OCI-LY7 (cell line): ENCODE measurements at regions not wholly inside any gene's neighbourhood (a gene's known extent, or its start where the extent isn't known, plus 50 kb on each side); places are given as distances from the start of the nearest gene placed in this dataset.

Experiments
- BruUV-seq: library from RNA; stranded (reverse); fragments of 400-500 nt; replicated peaks from 2 replicates; lab custom pipeline; 2021; lab: Mats Ljungman, UMichigan
- CTCF ChIA-PET: fragments of 300-600 bp; sonication (Branson Sonifier 250); formaldehyde crosslinking; loops from one replicate; lab custom pipeline; 2022; ENCODE audit warnings: antibody characterized with exemption; ENCODE audit not compliant: unreplicated experiment; lab: Charles Lee
- POLR2A ChIA-PET: fragments of 300-600 bp; sonication (Branson Sonifier 250); formaldehyde crosslinking; loops from one replicate; lab custom pipeline; 2022; ENCODE audit warnings: antibody characterized with exemption; lab: Charles Lee
- DNase-seq: peaks from one replicate; pipeline ENCODE4 v3.0.0-alpha.2; 2015; ENCODE audit warnings: low spot score
- H2AFZ ChIP-seq: fragments of 200-600 bp; sonication (generic), shearing (Covaris generic); 2 replicates; pipeline ENCODE4 v1.6.1; 2014; ENCODE audit warnings: mild to moderate bottlenecking, antibody characterized with exemption, low read length, moderate library complexity
- H3K27ac ChIP-seq: fragments of 200-600 bp; sonication (generic); 2 replicates; pipeline ENCODE4 v1.5.1; 2014; ENCODE audit warnings: mixed run types, low read depth, mild to moderate bottlenecking, moderate library complexity, low read length, inconsistent platforms; ENCODE audit not compliant: poor library complexity, severe bottlenecking
- H3K36me3 ChIP-seq: fragments of 200-600 bp; sonication (generic); 2 replicates; pipeline ENCODE4 v1.6.1; 2014; ENCODE audit warnings: mild to moderate bottlenecking, antibody characterized with exemption, low read length, moderate library complexity, mixed read lengths; ENCODE audit not compliant: insufficient read depth
- H3K4me1 ChIP-seq: fragments of 200-600 bp; sonication (generic); 2 replicates; pipeline ENCODE4 v1.5.1; 2014; ENCODE audit warnings: mild to moderate bottlenecking, low read length; ENCODE audit not compliant: insufficient read depth, poor library complexity, severe bottlenecking
- H3K4me2 ChIP-seq: fragments of 200-600 bp; sonication (generic); 2 replicates; pipeline ENCODE4 v1.6.1; 2014; ENCODE audit warnings: mild to moderate bottlenecking, low read length
- H3K4me3 ChIP-seq: fragments of 200-600 bp; sonication (generic); 2 replicates; pipeline ENCODE4 v1.5.1; 2014; ENCODE audit warnings: mild to moderate bottlenecking, low read depth, low read length; ENCODE audit not compliant: poor library complexity, severe bottlenecking
- H3K79me2 ChIP-seq: fragments of 200-600 bp; sonication (generic); 2 replicates; pipeline ENCODE4 v1.6.1; 2016; ENCODE audit warnings: low read depth, mild to moderate bottlenecking, low read length, moderate library complexity, mixed read lengths; ENCODE audit not compliant: insufficient read depth
- H3K9me2 ChIP-seq: fragments of 200-600 bp; sonication (generic); 2 replicates; pipeline ENCODE4 v1.6.1; 2016; ENCODE audit warnings: mild to moderate bottlenecking, low read length, mixed read lengths; ENCODE audit not compliant: insufficient read depth
- H3K9me3 ChIP-seq: fragments of 200-600 bp; sonication (generic); 2 replicates; pipeline ENCODE4 v1.6.1; 2014; ENCODE audit warnings: mild to moderate bottlenecking, mixed run types, low read length, mixed read lengths
- H4K20me1 ChIP-seq: fragments of 200-600 bp; sonication (generic); 2 replicates; pipeline ENCODE4 v1.6.1; 2014; ENCODE audit warnings: mild to moderate bottlenecking, antibody characterized with exemption, low read length, moderate library complexity, mixed read lengths; ENCODE audit not compliant: insufficient read depth
- EZH2phosphoT487 ChIP-seq: fragments of 200-600 bp; sonication (generic); IDR thresholded peaks from 2 replicates; pipeline ENCODE4 v1.6.1; 2018; ENCODE audit warnings: low read depth, borderline replicate concordance, mild to moderate bottlenecking, mixed run types, antibody characterized with exemption, low read length, moderate library complexity, mixed read lengths
- intact Hi-C: fragments of 100-400 bp; cut with micrococcal nuclease; formaldehyde crosslinking; loops from one replicate; pipeline ENCODE4 v1.10.0; 2022; ENCODE audit not compliant: unreplicated experiment
- TF ChIP-seq, protein P1 (sequence below): fragments of 200-600 bp; sonication (generic); conservative IDR thresholded peaks from 2 replicates; pipeline ENCODE4 v1.5.1; 2014; ENCODE audit warnings: mild to moderate bottlenecking, antibody characterized with exemption, low read length, moderate library complexity, mixed read lengths

DNA sequence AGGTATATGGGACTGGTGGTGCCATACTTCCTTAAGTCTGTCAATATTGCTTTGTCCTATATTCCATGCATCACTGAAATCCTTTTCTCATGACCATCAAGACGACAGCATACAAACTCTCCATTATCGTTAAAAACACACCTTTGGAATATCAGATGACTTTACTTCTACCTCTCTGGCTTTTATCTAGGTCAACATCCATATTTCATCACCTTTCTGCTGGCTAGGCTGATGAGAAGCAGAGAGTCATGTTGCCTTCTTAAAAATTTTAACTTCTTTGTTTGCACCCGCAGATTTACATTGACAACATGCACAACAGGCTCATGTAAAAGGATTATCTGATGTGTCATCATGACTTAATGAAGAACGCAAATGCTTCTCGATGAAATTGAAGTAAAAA lies 771.4 kb downstream of the OLFM4 start:
- H3K4me1 ChIP-seq = no peaks in the 10 kb centered on the region
- intact Hi-C loops = no loop called here
- H3K36me3 ChIP-seq = no peaks in the 10 kb centered on the region
- no peak overlapping the region for H3K27ac ChIP-seq
- H3K4me3 ChIP-seq = no peak overlapping the region
- no peak for DNase-seq
- H3K4me2 ChIP-seq = no peak overlapping the region
- ChIA-PET POLR2A (interaction anchor here (0.7 kb wide), 1 partner anchor 9 kb away, joined by 3 read pairs; no protein-coding TSS in a partner anchor), CTCF (no interaction called here)
- no peaks in the 10 kb centered on the region for H3K79me2 ChIP-seq
- H3K9me2 ChIP-seq = no peaks in the 10 kb centered on the region
- TF ChIP-seq, protein P1, sequence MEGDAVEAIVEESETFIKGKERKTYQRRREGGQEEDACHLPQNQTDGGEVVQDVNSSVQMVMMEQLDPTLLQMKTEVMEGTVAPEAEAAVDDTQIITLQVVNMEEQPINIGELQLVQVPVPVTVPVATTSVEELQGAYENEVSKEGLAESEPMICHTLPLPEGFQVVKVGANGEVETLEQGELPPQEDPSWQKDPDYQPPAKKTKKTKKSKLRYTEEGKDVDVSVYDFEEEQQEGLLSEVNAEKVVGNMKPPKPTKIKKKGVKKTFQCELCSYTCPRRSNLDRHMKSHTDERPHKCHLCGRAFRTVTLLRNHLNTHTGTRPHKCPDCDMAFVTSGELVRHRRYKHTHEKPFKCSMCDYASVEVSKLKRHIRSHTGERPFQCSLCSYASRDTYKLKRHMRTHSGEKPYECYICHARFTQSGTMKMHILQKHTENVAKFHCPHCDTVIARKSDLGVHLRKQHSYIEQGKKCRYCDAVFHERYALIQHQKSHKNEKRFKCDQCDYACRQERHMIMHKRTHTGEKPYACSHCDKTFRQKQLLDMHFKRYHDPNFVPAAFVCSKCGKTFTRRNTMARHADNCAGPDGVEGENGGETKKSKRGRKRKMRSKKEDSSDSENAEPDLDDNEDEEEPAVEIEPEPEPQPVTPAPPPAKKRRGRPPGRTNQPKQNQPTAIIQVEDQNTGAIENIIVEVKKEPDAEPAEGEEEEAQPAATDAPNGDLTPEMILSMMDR = no peak
- TF ChIP-seq EZH2phosphoT487 = no peak
- no peaks in the 10 kb centered on the region for H4K20me1 ChIP-seq
- no peak overlapping the region for H2AFZ ChIP-seq
- H3K9me3 ChIP-seq = no peaks in the 10 kb centered on the region
- no TSS peak for BruUV-seq

- Histone ChIP-seq H3K4me2 (no peak overlapping the region), H3K4me1 (no peaks in the 10 kb centered on the region), H3K9me3 (no peaks in the 10 kb centered on the region), H3K36me3 (no peaks in the 10 kb centered on the region), H3K79me2 (no peaks in the 10 kb centered on the region), H3K9me2 (no peaks in the 10 kb centered on the region), H3K4me3 (no peak overlapping the region), H3K27ac (no peak overlapping the region), H2AFZ (no peak overlapping the region), H4K20me1 (no peaks in the 10 kb centered on the region)
- DNase-seq = no peak
- ChIA-PET CTCF (no interaction called here), POLR2A (no interaction called here)
- TF ChIP-seq EZH2phosphoT487 = no peak
- TF ChIP-seq, protein P1 = no peak
- intact Hi-C loops = no loop called here
- BruUV-seq = no TSS peak
These were observed 778.7 kb downstream of the OLFM4 start for GRCh38 chr13:53807251-53807834.

- no TSS peak for BruUV-seq
- no peaks in the 10 kb centered on the region for H4K20me1 ChIP-seq
- no peak for TF ChIP-seq EZH2phosphoT487
- TF ChIP-seq, protein P1 = no peak
- CTCF ChIA-PET = no interaction called here
- H3K36me3 ChIP-seq = no peaks in the 10 kb centered on the region
- no peaks in the 10 kb centered on the region for H3K9me3 ChIP-seq
- no peak overlapping the region for H3K4me2 ChIP-seq
- no peak for DNase-seq
- intact Hi-C loops = no loop called here
- POLR2A ChIA-PET = interaction anchor here (1.2 kb wide), 1 partner anchor 17 kb away, joined by 4 read pairs; no protein-coding TSS in a partner anchor
- H3K4me3 ChIP-seq = no peak overlapping the region
- no peaks in the 10 kb centered on the region for H3K9me2 ChIP-seq
- H2AFZ ChIP-seq = no peak overlapping the region
- no peak overlapping the region for H3K27ac ChIP-seq
- H3K4me1 ChIP-seq = no peaks in the 10 kb centered on the region
- no peaks in the 10 kb centered on the region for H3K79me2 ChIP-seq
These were observed 793.0 kb downstream of the OLFM4 start for GRCh38 chr13:53821632-53822031.
